Fibroblast of mammary gland (primary cell): ENCODE measurements at regions not wholly inside any gene's neighbourhood (a gene's known extent, or its start where the extent isn't known, plus 50 kb on each side); places are given as distances from the start of the nearest gene placed in this dataset.

Experiments used
- DNase-seq: peaks from one replicate; pipeline ENCODE4 v3.0.0-alpha.2; 2010; ENCODE audit warnings: low read depth
- H3K4me3 ChIP-seq: 2 replicates; pipeline ENCODE4 v1.5.1; 2011; ENCODE audit warnings: low read depth, mild to moderate bottlenecking, low read length, moderate library complexity; ENCODE audit not compliant: control insufficient read depth
- TF ChIP-seq, protein P1 (sequence below): conservative IDR thresholded peaks from 2 replicates; pipeline ENCODE4 v1.5.1; 2011; ENCODE audit warnings: low read depth, low read length, inconsistent platforms; ENCODE audit not compliant: control insufficient read depth, insufficient read depth

DNA sequence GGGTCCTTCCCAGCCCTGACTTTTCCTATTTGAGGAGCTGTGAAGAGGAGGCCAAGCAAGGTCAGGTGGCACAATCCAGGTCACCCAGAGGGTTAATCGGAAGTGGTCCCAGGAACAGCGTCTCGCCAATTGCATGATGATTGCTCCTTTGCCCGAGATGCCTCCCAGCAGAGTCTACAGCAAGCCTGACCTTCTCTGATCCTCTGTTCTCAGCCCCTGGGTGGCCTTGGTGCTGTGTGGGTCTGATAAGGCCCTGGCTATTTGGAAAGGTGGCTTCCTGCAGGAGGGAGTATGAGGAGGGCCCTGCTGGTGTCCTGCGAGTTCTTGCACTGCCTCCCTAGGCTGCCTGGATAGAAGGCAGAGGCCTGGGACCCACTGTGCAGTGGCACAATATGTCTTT lies 116.2 kb downstream of the FOXD2 start:
- TF ChIP-seq, protein P1, sequence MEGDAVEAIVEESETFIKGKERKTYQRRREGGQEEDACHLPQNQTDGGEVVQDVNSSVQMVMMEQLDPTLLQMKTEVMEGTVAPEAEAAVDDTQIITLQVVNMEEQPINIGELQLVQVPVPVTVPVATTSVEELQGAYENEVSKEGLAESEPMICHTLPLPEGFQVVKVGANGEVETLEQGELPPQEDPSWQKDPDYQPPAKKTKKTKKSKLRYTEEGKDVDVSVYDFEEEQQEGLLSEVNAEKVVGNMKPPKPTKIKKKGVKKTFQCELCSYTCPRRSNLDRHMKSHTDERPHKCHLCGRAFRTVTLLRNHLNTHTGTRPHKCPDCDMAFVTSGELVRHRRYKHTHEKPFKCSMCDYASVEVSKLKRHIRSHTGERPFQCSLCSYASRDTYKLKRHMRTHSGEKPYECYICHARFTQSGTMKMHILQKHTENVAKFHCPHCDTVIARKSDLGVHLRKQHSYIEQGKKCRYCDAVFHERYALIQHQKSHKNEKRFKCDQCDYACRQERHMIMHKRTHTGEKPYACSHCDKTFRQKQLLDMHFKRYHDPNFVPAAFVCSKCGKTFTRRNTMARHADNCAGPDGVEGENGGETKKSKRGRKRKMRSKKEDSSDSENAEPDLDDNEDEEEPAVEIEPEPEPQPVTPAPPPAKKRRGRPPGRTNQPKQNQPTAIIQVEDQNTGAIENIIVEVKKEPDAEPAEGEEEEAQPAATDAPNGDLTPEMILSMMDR, result no peak
- no peak for DNase-seq
- H3K4me3 ChIP-seq, result no peak overlapping the region

GRCh38 chr1:47554901-47555300 lies 117.1 kb downstream of the FOXD2 start:
- TF ChIP-seq, protein P1, result no peak
- H3K4me3 ChIP-seq, result no peak overlapping the region
- DNase-seq, result peak; percentile 52

GRCh38 chr1:47555306-47555705 lies 117.5 kb downstream of the FOXD2 start:
- TF ChIP-seq, protein P1, result no peak
- H3K4me3 ChIP-seq, result no peak overlapping the region
- no peak for DNase-seq

- H3K4me3 ChIP-seq, result no peak overlapping the region
- no peak for DNase-seq
- TF ChIP-seq, protein P1, result no peak
Observed at GRCh38 chr1:47555841-47556560, 118.2 kb downstream of the FOXD2 start.

- TF ChIP-seq, protein P1, result no peak
- DNase-seq, result no peak
- no peak overlapping the region for H3K4me3 ChIP-seq
Observed at GRCh38 chr1:47557066-47557465, 119.2 kb downstream of the FOXD2 start.

DNA sequence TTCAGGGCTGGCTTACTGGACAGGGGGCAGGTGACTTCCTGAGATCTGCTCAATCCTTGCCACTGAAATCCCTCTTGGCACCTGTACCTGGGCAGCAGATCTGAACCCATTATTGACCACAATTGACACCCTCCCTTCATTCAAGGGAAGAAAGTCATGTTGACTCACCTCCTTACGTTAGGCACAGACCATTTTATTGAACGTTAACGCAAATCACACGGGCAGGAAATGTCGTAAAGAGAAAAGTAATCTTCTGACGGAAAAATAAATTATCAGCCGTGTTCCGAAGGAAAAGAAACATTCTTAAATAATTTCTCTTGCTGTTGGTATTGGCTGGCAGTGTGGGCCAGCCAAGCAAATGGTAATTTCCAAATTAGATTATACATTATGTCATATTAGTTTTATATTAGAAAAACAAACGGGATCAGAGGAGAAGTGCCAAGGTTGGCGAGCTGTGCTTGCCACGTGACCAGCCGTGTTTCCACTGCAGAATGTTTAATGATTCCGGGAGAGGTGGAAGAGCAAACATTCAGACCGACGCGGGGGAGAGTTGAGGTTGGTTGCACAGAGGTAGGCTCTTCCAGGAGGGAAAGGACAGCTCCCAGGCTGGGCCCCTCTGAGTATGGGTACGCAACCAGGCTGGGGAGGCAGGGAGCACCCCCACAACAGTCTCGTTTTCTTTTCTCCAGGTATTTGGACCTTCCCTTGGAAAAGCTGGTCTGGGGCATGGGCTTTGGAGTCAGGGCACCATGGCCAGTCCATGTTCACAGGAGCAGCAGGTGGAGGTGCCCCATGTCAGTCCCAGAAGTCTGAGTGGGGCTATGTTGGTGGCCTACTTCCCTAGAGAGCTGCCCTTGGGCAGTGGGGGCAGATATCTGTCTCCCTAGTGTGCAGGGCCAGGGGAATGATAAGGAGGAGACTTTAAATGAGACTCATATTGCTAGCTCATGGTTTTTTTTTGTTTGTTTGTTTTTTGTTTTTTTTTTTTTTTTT lies 121.1 kb downstream of the FOXD2 start:
- no peak for DNase-seq
- TF ChIP-seq, protein P1, result no peak
- no peak overlapping the region for H3K4me3 ChIP-seq
